ENCODE measurements at regions not wholly inside any gene's neighbourhood (a gene's known extent, or its start where the extent isn't known, plus 50 kb on each side); places are given as distances from the start of the nearest gene placed in this dataset.

- no peak for TF ChIP-seq CTCF (IDR thresholded peaks at IDR 0.05; ENCODE audit: extremely low read depth, missing control alignments)
Measured at GRCh38 chr7:155991470-155991869, 179.2 kb upstream of the SHH start.

GRCh38 chr7:155988416-155988815, 176.2 kb upstream of the SHH start:
- no peak for TF ChIP-seq CTCF (IDR thresholded peaks at IDR 0.05; ENCODE audit: extremely low read depth, missing control alignments)
- no peak for DNase-seq (ENCODE audit: low spot score)

More at GRCh38 chr7:155991470-155991869, 179.2 kb upstream of the SHH start:
- no peak for DNase-seq (ENCODE audit: low spot score)

DNA sequence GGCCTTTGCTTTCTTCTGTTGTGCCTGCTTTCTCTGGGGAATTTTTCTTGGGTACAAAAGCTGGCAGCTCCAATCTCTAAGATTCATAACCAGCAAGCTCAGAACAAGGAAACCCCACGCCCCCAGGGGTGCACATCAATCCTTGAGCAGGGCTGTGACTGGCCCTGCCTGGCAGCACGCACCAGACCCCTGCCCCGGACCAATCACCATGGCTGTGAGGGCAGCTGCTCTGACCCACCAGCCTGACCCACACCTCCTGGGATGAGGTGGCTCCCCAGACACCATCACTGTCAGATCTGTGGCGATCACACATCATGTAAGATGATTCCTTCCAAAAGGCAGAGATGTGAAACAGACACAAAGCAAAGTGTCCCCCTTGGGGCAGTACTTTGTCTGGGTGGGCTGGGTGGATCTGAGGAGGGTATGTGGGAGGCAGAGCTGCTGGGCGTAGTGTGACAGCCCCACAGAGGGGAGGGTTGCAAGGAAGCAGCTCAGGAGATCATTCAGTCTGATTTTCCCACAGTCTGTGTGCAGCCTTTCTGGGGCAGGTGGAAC, 175.5 kb upstream of the SHH start:
- no peak for DNase-seq (ENCODE audit: low spot score)
- TF ChIP-seq CTCF (IDR thresholded peaks at IDR 0.05; ENCODE audit: extremely low read depth, missing control alignments): no peak

DNA sequence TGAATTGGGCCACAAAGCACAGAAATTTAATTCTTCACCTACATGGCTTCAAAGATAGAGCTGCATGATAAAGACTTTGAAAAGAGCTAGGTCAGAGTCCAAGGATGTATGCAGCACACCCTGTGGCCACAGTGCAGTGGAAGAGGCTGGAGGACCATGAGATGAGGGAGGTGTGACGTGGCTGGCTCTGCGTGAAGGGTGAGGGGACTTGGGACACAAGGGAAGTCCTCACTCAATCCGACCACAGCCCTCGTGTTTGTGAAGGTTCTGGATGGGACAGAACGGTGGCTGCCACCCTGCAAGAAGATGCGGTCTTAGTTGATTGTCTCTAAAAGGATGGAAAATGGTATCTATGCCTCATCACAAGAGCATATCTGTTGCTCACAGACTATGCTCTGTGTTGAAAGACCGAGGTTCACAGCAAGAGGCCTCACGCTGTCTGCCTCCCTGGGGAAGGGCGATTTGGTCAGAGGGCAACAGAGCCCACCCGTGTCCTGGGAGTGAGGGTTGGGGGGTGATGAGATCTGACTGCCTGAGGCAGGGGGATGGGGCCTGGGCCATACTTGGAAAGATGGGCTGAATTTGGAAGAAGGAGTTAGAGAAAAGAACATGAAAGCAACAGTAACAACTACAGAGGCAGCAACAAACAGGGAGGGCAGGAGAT, 174.4 kb upstream of the SHH start:
- no peak for TF ChIP-seq CTCF (IDR thresholded peaks at IDR 0.05; ENCODE audit: extremely low read depth, missing control alignments)

GRCh38 chr7:155985518-155986250, 173.4 kb upstream of the SHH start:
- DNase-seq (ENCODE audit: low spot score): no peak
- no peak for TF ChIP-seq CTCF (IDR thresholded peaks at IDR 0.05; ENCODE audit: extremely low read depth, missing control alignments)

More for the DNA sequence above, 174.4 kb upstream of the SHH start:
- DNase-seq (ENCODE audit: low spot score): no peak

DNA sequence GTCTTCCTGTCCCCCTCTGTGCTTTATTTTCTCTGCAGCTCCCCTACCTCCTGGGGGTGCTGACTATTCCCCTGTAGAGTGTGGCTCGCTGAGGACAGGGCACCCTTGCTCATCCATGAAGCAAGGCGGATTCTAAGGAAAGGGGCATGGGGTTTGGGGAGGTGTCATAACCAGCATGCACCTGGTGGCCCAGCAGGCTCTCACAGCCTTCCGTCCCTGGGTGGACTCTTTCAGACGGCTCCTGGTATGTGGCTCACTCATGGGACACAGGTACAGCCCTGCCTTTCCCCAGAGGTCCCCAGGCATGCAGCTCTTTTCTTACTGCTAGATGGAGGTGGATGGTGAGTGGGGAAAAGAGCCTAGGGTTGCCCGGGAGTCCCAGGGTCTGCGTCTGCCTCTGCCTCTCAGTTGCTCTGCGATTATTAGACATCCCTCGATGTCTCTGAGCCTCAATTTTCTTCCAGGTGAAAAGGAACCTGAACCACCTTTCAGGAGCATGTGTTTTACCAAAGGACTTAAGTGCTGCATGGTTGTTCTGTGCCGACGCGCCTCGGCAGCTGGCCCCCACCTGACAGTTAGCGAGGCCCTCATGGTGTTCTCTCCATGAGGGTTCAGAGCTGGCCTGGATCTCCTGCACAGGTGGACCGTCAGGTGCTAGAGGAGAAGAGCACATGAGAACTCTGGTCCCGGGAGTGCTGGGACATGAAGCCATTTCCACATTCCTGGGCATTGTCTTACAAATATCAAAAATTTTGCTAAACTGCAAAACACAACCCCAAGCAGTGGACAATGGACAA, 172.5 kb upstream of the SHH start:
- DNase-seq (ENCODE audit: low spot score): no peak
- no peak for TF ChIP-seq CTCF (IDR thresholded peaks at IDR 0.05; ENCODE audit: extremely low read depth, missing control alignments)
